K562 (cell line): ENCODE measurements at regions not wholly inside any gene's neighbourhood (a gene's known extent, or its start where the extent isn't known, plus 50 kb on each side); places are given as distances from the start of the nearest gene placed in this dataset.

Experiments used
- ATAC-seq: fragments of 200-7000 bp; cut with Tn5 transposase; 3 replicates; pipeline ENCODE4 v1.9.1; 2020; ENCODE audit warnings: moderate library complexity
- BruUV-seq: library from RNA; stranded (reverse); fragments of 400-500 nt; replicated peaks from 2 replicates; lab custom pipeline; 2021; lab: Mats Ljungman, UMichigan
- CTCF ChIA-PET: fragments of 300-600 bp; formaldehyde crosslinking; extraction: SDS; loops from one replicate; lab custom pipeline; 2021; ENCODE audit warnings: low intra/inter-chr PET ratio; lab: Yijun Ruan, JAX
- POLR2A ChIA-PET: fragments of 300-600, 350-650 bp; sonication (Branson Sonifier 250); formaldehyde crosslinking; extraction: SDS; loops from one replicate; lab custom pipeline; 2021; ENCODE audit warnings: antibody characterized with exemption, inconsistent platforms; lab: Yijun Ruan, JAX
- DNase-seq, 4 experiments: peaks; one replicate each; pipeline versions ENCODE4 v3.0.0 to v3.0.0-alpha.2; 2011 to 2018; ENCODE audit warnings: low spot score in 3 of 4, mixed read lengths in 3 of 4; ENCODE audit errors: extremely low read depth in 1 of 4
- FAIRE-seq: peaks from 2 replicates; lab custom pipeline; 2011; peaks lifted over from hg19 to GRCh38; lab: Jason Lieb, UNC
- H2AFZ ChIP-seq: 2 replicates; pipeline ENCODE4 v1.6.0; 2011; ENCODE audit warnings: low read depth, low read length, control low read depth, inconsistent platforms
- H3K27ac ChIP-seq: fragments of 200-600 bp; 3 replicates; pipeline ENCODE4 v1.8.0; 2011; ENCODE audit warnings: low read depth, mild to moderate bottlenecking, control low read depth, inconsistent platforms, low read length, moderate library complexity, mixed read lengths; ENCODE audit errors: extremely low read depth
- H3K27me3 ChIP-seq, 2 experiments: fragments of 300-600 bp in 1 of 2; 2 replicates in 1 of 2; 3 replicates in 1 of 2; pipeline versions ENCODE4 v1.6.0 to v1.8.0; 2011; ENCODE audit warnings: inconsistent platforms in 2 of 2, low read length in 2 of 2, mild to moderate bottlenecking in 1 of 2, mixed read lengths in 1 of 2, moderate library complexity in 1 of 2; ENCODE audit not compliant: control insufficient read depth in 2 of 2, insufficient read depth in 2 of 2
- H3K36me3 ChIP-seq: fragments of 300-600 bp; 3 replicates; pipeline ENCODE4 v1.8.0; 2011; ENCODE audit warnings: mild to moderate bottlenecking, low read length, inconsistent platforms; ENCODE audit not compliant: control insufficient read depth, insufficient read depth
- H3K4me1 ChIP-seq, 2 experiments: fragments of 200-600 bp in 1 of 2; replicated peaks in 1 of 2; 2 replicates in 1 of 2; 3 replicates in 1 of 2; pipeline versions ENCODE4 v1.5.1 to v1.8.0; 2011; ENCODE audit warnings: inconsistent platforms in 2 of 2, low read length in 2 of 2, mild to moderate bottlenecking in 1 of 2, mixed read lengths in 1 of 2, moderate library complexity in 1 of 2; ENCODE audit not compliant: control insufficient read depth in 2 of 2, insufficient read depth in 2 of 2
- H3K4me2 ChIP-seq: 2 replicates; pipeline ENCODE4 v1.6.1; 2011; ENCODE audit warnings: low read length, control low read depth, inconsistent platforms, mixed read lengths; ENCODE audit not compliant: insufficient read depth
- H3K4me3 ChIP-seq: fragments of 200-600 bp; sonication (generic), shearing (Covaris generic); 2 replicates; pipeline ENCODE4 v1.5.1; 2016; ENCODE audit warnings: control low read depth, inconsistent platforms
- H3K79me2 ChIP-seq: fragments of 200-600 bp; 3 replicates; pipeline ENCODE4 v1.8.0; 2011; ENCODE audit warnings: low read length, inconsistent platforms; ENCODE audit not compliant: control insufficient read depth, insufficient read depth
- H3K9ac ChIP-seq, 2 experiments: 2 replicates each; pipeline versions ENCODE4 v1.6.0 to v1.6.1; 2011; ENCODE audit warnings: low read depth in 2 of 2, low read length in 2 of 2, control low read depth in 1 of 2, inconsistent platforms in 1 of 2, mild to moderate bottlenecking in 1 of 2, mixed read lengths in 1 of 2; ENCODE audit not compliant: insufficient read depth in 1 of 2
- H3K9me1 ChIP-seq: one replicate; pipeline ENCODE4 v1.6.0; 2011; ENCODE audit warnings: inconsistent platforms, mild to moderate bottlenecking, low read length, moderate library complexity; ENCODE audit not compliant: control insufficient read depth, insufficient read depth
- H3K9me3 ChIP-seq: replicated peaks from 2 replicates; pipeline ENCODE4 v1.5.1; 2011; ENCODE audit warnings: low read depth, low read length, inconsistent platforms; ENCODE audit not compliant: control insufficient read depth, insufficient read depth
- H4K20me1 ChIP-seq: replicated peaks from 2 replicates; pipeline ENCODE4 v1.6.1; 2011; ENCODE audit warnings: low read length, inconsistent platforms, mixed read lengths; ENCODE audit not compliant: control insufficient read depth, insufficient read depth
- ELF4 ChIP-seq: fragments of 450-650 bp; formaldehyde crosslinking; IDR thresholded peaks from 2 replicates; pipeline ENCODE4 v1.4.0; 2022; ENCODE audit warnings: missing genetic modification characterization
- GTF2A2 ChIP-seq: IDR thresholded peaks from 2 replicates; pipeline ENCODE4 v1.6.1; 2016; ENCODE audit warnings: mild to moderate bottlenecking, missing genetic modification characterization, missing compliant biosample characterization
- HNRNPUL1 ChIP-seq: fragments of 200-400 bp; formaldehyde crosslinking; IDR thresholded peaks from 2 replicates; pipeline ENCODE4 v1.6.1; 2017; ENCODE audit warnings: low read length
- IRF9 ChIP-seq: fragments of 450-650 bp; IDR thresholded peaks from 2 replicates; pipeline ENCODE4 v1.6.1; 2016; ENCODE audit warnings: missing biosample characterization, missing genetic modification characterization
- MAFK ChIP-seq: IDR thresholded peaks from 2 replicates; pipeline ENCODE4 v1.6.1; 2011; ENCODE audit warnings: low read length, improper control_type of control experiment
- MCM7 ChIP-seq, 2 experiments: fragments of 450-650 bp; IDR thresholded peaks; 2 replicates each; pipeline ENCODE4 v1.6.1; 2016 to 2018
- STAT5A ChIP-seq: IDR thresholded peaks from 2 replicates; pipeline ENCODE4 v1.6.1; 2012; ENCODE audit warnings: low read length, inconsistent platforms, borderline replicate concordance
- THRA ChIP-seq: fragments of 450-650 bp; IDR thresholded peaks from 2 replicates; pipeline ENCODE4 v1.6.1; 2017; ENCODE audit warnings: mild to moderate bottlenecking, moderate library complexity
- TOE1 ChIP-seq, 2 experiments: fragments of 450-650 bp in 1 of 2; sonication (generic) in 1 of 2; formaldehyde crosslinking in 1 of 2; IDR thresholded peaks; 2 replicates each; pipeline versions ENCODE4 v1.7.1 to v1.8.0; 2016 to 2022; ENCODE audit warnings: borderline replicate concordance in 2 of 2, mild to moderate bottlenecking in 2 of 2, antibody characterized with exemption in 1 of 2, inconsistent platforms in 1 of 2, low read depth in 1 of 2, missing genetic modification reagents in 1 of 2, moderate library complexity in 1 of 2
- ZBTB33 ChIP-seq: sonication (generic); formaldehyde crosslinking; IDR thresholded peaks from 2 replicates; pipeline ENCODE4 v1.8.1; 2023; ENCODE audit warnings: mild to moderate bottlenecking, missing genetic modification reagents
- ZFP36 ChIP-seq: fragments of 150-350 bp; IDR thresholded peaks from 2 replicates; pipeline ENCODE4 v1.6.1; 2018; ENCODE audit warnings: low read length, low read depth; ENCODE audit not compliant: partially characterized antibody
- ZNF134 ChIP-seq: fragments of 250-450 bp; sonication (Bioruptor Pico); conservative IDR thresholded peaks from 2 replicates; pipeline ENCODE4 v1.4.0; 2020
- ZNF23 ChIP-seq: fragments of 250-450 bp; sonication (Bioruptor Pico); IDR thresholded peaks from 2 replicates; pipeline ENCODE4 v1.4.0; 2020; ENCODE audit warnings: mild to moderate bottlenecking
- ZNF75A ChIP-seq: fragments of 450-650 bp; formaldehyde crosslinking; IDR thresholded peaks from 2 replicates; pipeline ENCODE4 v1.4.0; 2020; ENCODE audit warnings: mild to moderate bottlenecking
- WGBS: fragments of 100-300 bp; shearing (Covaris generic); methylation state at CpG from one replicate; pipeline ENCODE4 v1.1.6; 2016; ENCODE audit warnings: low coverage, mixed read lengths; ENCODE audit not compliant: insufficient coverage; ENCODE audit errors: missing lambda C conversion rate; 5-methylcytosine and 5-hydroxymethylcytosine counted together
- in situ Hi-C: fragments of 300-500 bp; cut with MboI; formaldehyde crosslinking; loops from 4 replicates; pipeline ENCODE4 v1.15.0; 2018; ENCODE audit warnings: inconsistent platforms, mixed read lengths
- intact Hi-C: fragments of 100-400 bp; cut with micrococcal nuclease; formaldehyde crosslinking; loops from 2 replicates; pipeline ENCODE4 v1.14.2; 2022

DNA sequence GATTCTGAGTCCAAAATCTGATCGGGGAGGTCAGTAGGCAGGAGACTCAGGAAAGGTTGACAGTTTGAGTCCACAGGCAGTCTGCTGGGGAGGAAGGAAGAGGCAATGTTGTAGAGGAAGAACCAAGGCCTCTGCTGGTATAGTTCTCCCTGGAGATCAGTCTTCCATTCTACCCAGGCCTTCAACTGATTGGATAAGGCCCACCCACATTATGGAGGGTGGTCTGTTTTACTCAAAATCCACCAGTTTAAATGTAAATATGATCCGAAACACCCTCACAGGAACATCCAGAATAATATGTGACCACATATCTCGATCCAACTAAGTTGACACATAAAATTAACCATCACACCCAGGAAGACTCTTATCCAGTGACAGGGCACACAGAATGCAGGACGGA, 425.3 kb upstream of the ZMIZ1 start:
- no TSS peak for BruUV-seq
- no peak for DNase-seq
- H3K4me3 ChIP-seq = no peak overlapping the region
- TF ChIP-seq ZNF23 (no peak), GTF2A2 (tag) (no peak), STAT5A (no peak), ZNF134 (peak; percentile 92), HNRNPUL1 (no peak)
- H3K79me2 ChIP-seq = no peaks in the 10 kb centered on the region
- ChIA-PET CTCF (no interaction called here), POLR2A (interaction anchor here (0.6 kb wide), 1 partner anchor 747 kb away, joined by 3 read pairs; no protein-coding TSS in a partner anchor)
- H3K27me3 ChIP-seq = no peaks in the 10 kb centered on the region
- no peak overlapping the region for H2AFZ ChIP-seq
- no peaks in the 10 kb centered on the region for H3K9me1 ChIP-seq
- H3K27ac ChIP-seq = no peak overlapping the region
- ATAC-seq = no peak
- no peaks in the 10 kb centered on the region for H3K9me3 ChIP-seq
- intact Hi-C loops (no loop called here), in situ Hi-C loops (no loop called here)
- 0% methylated on average over 4 of the region's 4 CpGs for WGBS
- H4K20me1 ChIP-seq = no peaks in the 10 kb centered on the region
- FAIRE-seq = no peak
- H3K4me1 ChIP-seq = no peaks in the 10 kb centered on the region
- H3K9ac ChIP-seq = no peak overlapping the region
- H3K4me2 ChIP-seq = no peak overlapping the region
- H3K36me3 ChIP-seq = no peaks in the 10 kb centered on the region

GRCh38 chr10:78644550-78644949, 424.2 kb upstream of the ZMIZ1 start:
- no peak for FAIRE-seq
- TF ChIP-seq ELF4 (CRISPR knock-in tag) (no peak), MCM7 (IDR thresholded peaks at IDR 0.05) (no peak), ZNF75A (CRISPR knock-in tag) (no peak), ZFP36 (no peak), MAFK (no peak), TOE1 (IDR thresholded peaks at IDR 0.05; ENCODE audit: borderline replicate concordance) (no peak), TOE1 (CRISPR knock-in tag; IDR thresholded peaks at IDR 0.05; ENCODE audit: borderline replicate concordance, low read depth) (no peak), IRF9 (tag) (no peak), ZBTB33 (CRISPR knock-in tag) (no peak), THRA (no peak)

More at GRCh38 chr10:78644550-78644949, 424.2 kb upstream of the ZMIZ1 start:
- ATAC-seq (no peak), DNase-seq (no peak)
- no peak overlapping the region for H3K9ac ChIP-seq
- intact Hi-C loops (no loop called here), in situ Hi-C loops (no loop called here)
- no peaks in the 10 kb centered on the region for H4K20me1 ChIP-seq
- WGBS = 3% methylated on average over 2 of the region's 2 CpGs
- no peaks in the 10 kb centered on the region for H3K4me1 ChIP-seq
- CTCF ChIA-PET = no interaction called here
- no peaks in the 10 kb centered on the region for H3K36me3 ChIP-seq
- no peak overlapping the region for H3K27ac ChIP-seq
- H2AFZ ChIP-seq = no peak overlapping the region
- H3K9me3 ChIP-seq = no peaks in the 10 kb centered on the region
- no peak overlapping the region for H3K4me2 ChIP-seq
- H3K79me2 ChIP-seq = no peaks in the 10 kb centered on the region
- no TSS peak for BruUV-seq
- POLR2A ChIA-PET = no interaction called here
- no peaks in the 10 kb centered on the region for H3K9me1 ChIP-seq
- no peaks in the 10 kb centered on the region for H3K27me3 ChIP-seq
- H3K4me3 ChIP-seq = no peak overlapping the region
